H1 (cell line): ENCODE measurements at regions not wholly inside any gene's neighbourhood (a gene's known extent, or its start where the extent isn't known, plus 50 kb on each side); places are given as distances from the start of the nearest gene placed in this dataset.

Experiments
- EZH2 ChIP-seq: fragments of 200-600 bp; sonication (generic); IDR thresholded peaks from 2 replicates; pipeline ENCODE4 v1.7.1; 2012; ENCODE audit warnings: low read depth, mild to moderate bottlenecking, moderate library complexity, low read length, inconsistent platforms; ENCODE audit not compliant: severe bottlenecking
- GABPA ChIP-seq: IDR thresholded peaks from 2 replicates; pipeline ENCODE4 v1.6.1; 2011; ENCODE audit warnings: mild to moderate bottlenecking, low read length, moderate library complexity, borderline replicate concordance; ENCODE audit not compliant: insufficient read depth
- POLR2AphosphoS5 ChIP-seq: IDR thresholded peaks from 2 replicates; pipeline ENCODE4 v1.6.1; 2011; ENCODE audit warnings: low read depth, low read length
- SUZ12 ChIP-seq: fragments of 200-600 bp; sonication (generic); IDR thresholded peaks from 2 replicates; pipeline ENCODE4 v1.6.1; 2012; ENCODE audit warnings: mild to moderate bottlenecking, inconsistent platforms, low read length, moderate library complexity, mixed read lengths
- TAF1 ChIP-seq: IDR thresholded peaks from 2 replicates; pipeline ENCODE4 v1.6.1; 2011; ENCODE audit warnings: mild to moderate bottlenecking, low read depth, low read length
- TF ChIP-seq, protein P1 (sequence below): IDR thresholded peaks from 2 replicates; pipeline ENCODE4 v1.6.1; 2012; ENCODE audit warnings: inconsistent platforms

DNA sequence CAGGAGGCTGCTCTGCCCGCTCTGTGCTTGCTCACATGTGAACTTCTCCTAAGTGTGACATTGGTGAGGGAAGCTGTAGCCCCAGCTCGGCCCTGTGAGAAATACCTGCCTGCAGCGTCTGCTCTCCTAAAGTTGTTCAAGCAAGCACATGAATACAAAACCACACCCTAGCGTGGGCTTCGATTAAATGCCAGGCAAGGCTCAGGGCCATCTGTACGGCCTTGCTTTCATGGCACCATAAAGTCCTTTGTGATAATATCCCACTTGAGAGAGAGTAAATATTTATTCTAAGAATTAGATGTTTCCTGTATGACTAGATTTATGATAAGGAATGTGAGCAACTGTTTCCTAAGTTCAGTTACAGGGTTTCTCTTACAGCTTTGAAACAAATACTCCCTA is 262.8 kb upstream of the KLF14 start:
- no peak for TF ChIP-seq EZH2
- no peak for TF ChIP-seq POLR2AphosphoS5
- no peak for TF ChIP-seq GABPA
- TF ChIP-seq SUZ12, result no peak
- TF ChIP-seq TAF1, result no peak
- TF ChIP-seq, protein P1, sequence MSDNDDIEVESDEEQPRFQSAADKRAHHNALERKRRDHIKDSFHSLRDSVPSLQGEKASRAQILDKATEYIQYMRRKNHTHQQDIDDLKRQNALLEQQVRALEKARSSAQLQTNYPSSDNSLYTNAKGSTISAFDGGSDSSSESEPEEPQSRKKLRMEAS, result no peak
